ENCODE measurements at regions not wholly inside any gene's neighbourhood (a gene's known extent, or its start where the extent isn't known, plus 50 kb on each side); places are given as distances from the start of the nearest gene placed in this dataset.

- DNase-seq (ENCODE audit: insufficient read length, low spot score) (no peak), FAIRE-seq (no peak)
- TF ChIP-seq POLR2A (IDR thresholded peaks at IDR 0.05; ENCODE audit: low read depth, low read length) (no peak), TAF1 (IDR thresholded peaks at IDR 0.05; ENCODE audit: low read depth, low read length) (no peak), SPI1 (IDR thresholded peaks at IDR 0.05; ENCODE audit: low read depth, low read length) (no peak), POU2F2 (IDR thresholded peaks at IDR 0.05; ENCODE audit: low read depth, low read length) (no peak), POLR2AphosphoS5 (IDR thresholded peaks at IDR 0.05; ENCODE audit: low read depth, low read length) (no peak), PAX5 (IDR thresholded peaks at IDR 0.05; ENCODE audit: insufficient read depth, low read length, severe bottlenecking) (no peak)
These were observed 110.3 kb downstream of the PDCL3 start for GRCh38 chr2:100673115-100673514.

- FAIRE-seq (no peak), DNase-seq (ENCODE audit: insufficient read length, low spot score) (no peak)
- TF ChIP-seq PAX5 (IDR thresholded peaks at IDR 0.05; ENCODE audit: insufficient read depth, low read length, severe bottlenecking) (no peak), POLR2AphosphoS5 (IDR thresholded peaks at IDR 0.05; ENCODE audit: low read depth, low read length) (no peak), POU2F2 (IDR thresholded peaks at IDR 0.05; ENCODE audit: low read depth, low read length) (no peak), TAF1 (IDR thresholded peaks at IDR 0.05; ENCODE audit: low read depth, low read length) (no peak), POLR2A (IDR thresholded peaks at IDR 0.05; ENCODE audit: low read depth, low read length) (no peak), SPI1 (IDR thresholded peaks at IDR 0.05; ENCODE audit: low read depth, low read length) (no peak)
These were observed 111.1 kb downstream of the PDCL3 start for GRCh38 chr2:100673691-100674485.

GRCh38 chr2:100674666-100675065 is 111.9 kb downstream of the PDCL3 start:
- no peak for TF ChIP-seq SPI1 (IDR thresholded peaks at IDR 0.05; ENCODE audit: low read depth, low read length)
- no peak for TF ChIP-seq POU2F2 (IDR thresholded peaks at IDR 0.05; ENCODE audit: low read depth, low read length)
- FAIRE-seq (no peak), DNase-seq (ENCODE audit: insufficient read length, low spot score) (no peak)

- TF ChIP-seq POLR2A (IDR thresholded peaks at IDR 0.05; ENCODE audit: low read depth, low read length) (no peak), POLR2AphosphoS5 (IDR thresholded peaks at IDR 0.05; ENCODE audit: low read depth, low read length) (no peak), TAF1 (IDR thresholded peaks at IDR 0.05; ENCODE audit: low read depth, low read length) (no peak), SPI1 (IDR thresholded peaks at IDR 0.05; ENCODE audit: low read depth, low read length) (no peak), PAX5 (IDR thresholded peaks at IDR 0.05; ENCODE audit: insufficient read depth, low read length, severe bottlenecking) (no peak), POU2F2 (IDR thresholded peaks at IDR 0.05; ENCODE audit: low read depth, low read length) (no peak)
- DNase-seq (ENCODE audit: insufficient read length, low spot score) (no peak), FAIRE-seq (no peak)
These were observed 112.6 kb downstream of the PDCL3 start for GRCh38 chr2:100675373-100675772.

- TF ChIP-seq TAF1 (IDR thresholded peaks at IDR 0.05; ENCODE audit: low read depth, low read length) (no peak), PAX5 (IDR thresholded peaks at IDR 0.05; ENCODE audit: insufficient read depth, low read length, severe bottlenecking) (no peak), POLR2A (IDR thresholded peaks at IDR 0.05; ENCODE audit: low read depth, low read length) (no peak), SPI1 (IDR thresholded peaks at IDR 0.05; ENCODE audit: low read depth, low read length) (no peak), POLR2AphosphoS5 (IDR thresholded peaks at IDR 0.05; ENCODE audit: low read depth, low read length) (no peak), POU2F2 (IDR thresholded peaks at IDR 0.05; ENCODE audit: low read depth, low read length) (no peak)
- no peak for FAIRE-seq
- no peak for DNase-seq (ENCODE audit: insufficient read length, low spot score)
These were observed 113.1 kb downstream of the PDCL3 start for GRCh38 chr2:100675855-100676254.

GRCh38 chr2:100676346-100676745 is 113.6 kb downstream of the PDCL3 start:
- FAIRE-seq (no peak), DNase-seq (ENCODE audit: insufficient read length, low spot score) (no peak)

GRCh38 chr2:100677611-100678185 is 114.9 kb downstream of the PDCL3 start:
- TF ChIP-seq TAF1 (IDR thresholded peaks at IDR 0.05; ENCODE audit: low read depth, low read length) = no peak
- no peak for TF ChIP-seq POLR2A (IDR thresholded peaks at IDR 0.05; ENCODE audit: low read depth, low read length)
- no peak for TF ChIP-seq POU2F2 (IDR thresholded peaks at IDR 0.05; ENCODE audit: low read depth, low read length)
- TF ChIP-seq PAX5 (IDR thresholded peaks at IDR 0.05; ENCODE audit: insufficient read depth, low read length, severe bottlenecking) = no peak
- no peak for TF ChIP-seq SPI1 (IDR thresholded peaks at IDR 0.05; ENCODE audit: low read depth, low read length)
- no peak for TF ChIP-seq POLR2AphosphoS5 (IDR thresholded peaks at IDR 0.05; ENCODE audit: low read depth, low read length)
- FAIRE-seq (no peak), DNase-seq (ENCODE audit: insufficient read length, low spot score) (no peak)

More at GRCh38 chr2:100676346-100676745, 113.6 kb downstream of the PDCL3 start:
- no peak for TF ChIP-seq POLR2A (IDR thresholded peaks at IDR 0.05; ENCODE audit: low read depth, low read length)

- no peak for TF ChIP-seq POLR2AphosphoS5 (IDR thresholded peaks at IDR 0.05; ENCODE audit: low read depth, low read length)
- TF ChIP-seq TAF1 (IDR thresholded peaks at IDR 0.05; ENCODE audit: low read depth, low read length) = no peak
- no peak for TF ChIP-seq SPI1 (IDR thresholded peaks at IDR 0.05; ENCODE audit: low read depth, low read length)
- no peak for TF ChIP-seq POLR2A (IDR thresholded peaks at IDR 0.05; ENCODE audit: low read depth, low read length)
- no peak for TF ChIP-seq PAX5 (IDR thresholded peaks at IDR 0.05; ENCODE audit: insufficient read depth, low read length, severe bottlenecking)
- no peak for TF ChIP-seq POU2F2 (IDR thresholded peaks at IDR 0.05; ENCODE audit: low read depth, low read length)
- DNase-seq (ENCODE audit: insufficient read length, low spot score) = no peak
- FAIRE-seq = no peak
These were observed 116.4 kb downstream of the PDCL3 start for GRCh38 chr2:100679211-100679610.

- DNase-seq (ENCODE audit: insufficient read length, low spot score) = no peak
These were observed 119.7 kb downstream of the PDCL3 start for GRCh38 chr2:100682536-100682935.

GRCh38 chr2:100683231-100683630 is 120.4 kb downstream of the PDCL3 start:
- TF ChIP-seq POLR2AphosphoS5 (IDR thresholded peaks at IDR 0.05; ENCODE audit: low read depth, low read length) (no peak), SPI1 (IDR thresholded peaks at IDR 0.05; ENCODE audit: low read depth, low read length) (no peak), PAX5 (IDR thresholded peaks at IDR 0.05; ENCODE audit: insufficient read depth, low read length, severe bottlenecking) (no peak), TAF1 (IDR thresholded peaks at IDR 0.05; ENCODE audit: low read depth, low read length) (no peak), POU2F2 (IDR thresholded peaks at IDR 0.05; ENCODE audit: low read depth, low read length) (no peak), POLR2A (IDR thresholded peaks at IDR 0.05; ENCODE audit: low read depth, low read length) (no peak)
- no peak for FAIRE-seq
- DNase-seq (ENCODE audit: insufficient read length, low spot score) = no peak

More at GRCh38 chr2:100682536-100682935, 119.7 kb downstream of the PDCL3 start:
- no peak for TF ChIP-seq TAF1 (IDR thresholded peaks at IDR 0.05; ENCODE audit: low read depth, low read length)
- no peak for TF ChIP-seq POLR2A (IDR thresholded peaks at IDR 0.05; ENCODE audit: low read depth, low read length)
- TF ChIP-seq SPI1 (IDR thresholded peaks at IDR 0.05; ENCODE audit: low read depth, low read length) = no peak
- TF ChIP-seq POLR2AphosphoS5 (IDR thresholded peaks at IDR 0.05; ENCODE audit: low read depth, low read length) = no peak
- no peak for TF ChIP-seq PAX5 (IDR thresholded peaks at IDR 0.05; ENCODE audit: insufficient read depth, low read length, severe bottlenecking)
- no peak for TF ChIP-seq POU2F2 (IDR thresholded peaks at IDR 0.05; ENCODE audit: low read depth, low read length)
- FAIRE-seq = no peak
